ENCODE measurements at regions not wholly inside any gene's neighbourhood (a gene's known extent, or its start where the extent isn't known, plus 50 kb on each side); places are given as distances from the start of the nearest gene placed in this dataset.

- Histone ChIP-seq H2BK5ac (ENCODE audit: low read depth, low read length) (no peak overlapping the region), H2BK120ac (replicated peaks; ENCODE audit: low read depth, low read length) (no peak overlapping the region), H3K27ac (ENCODE audit: low read depth, low read length) (no peak overlapping the region), H3K9ac (replicated peaks in 1 of 4; ENCODE audit: extremely low read depth in 1 of 4, low read depth in 3 of 4, low read length in 3 of 4) (no peak overlapping the region), H2BK15ac (ENCODE audit: low read length) (no peak overlapping the region), H3K56ac (replicated peaks; ENCODE audit: insufficient read length, low read depth, low read length) (no peak overlapping the region), H3K23me2 (ENCODE audit: low read depth, low read length) (no peaks in the 10 kb centered on the region), H4K20me1 (replicated peaks in 1 of 2; ENCODE audit: control insufficient read depth in 1 of 2, insufficient read depth in 2 of 2, low read length in 2 of 2) (no peaks in the 10 kb centered on the region), H3K79me1 (ENCODE audit: low read depth, low read length) (no peaks in the 10 kb centered on the region), H2BK20ac (ENCODE audit: low read length) (no peak overlapping the region), H2AFZ (ENCODE audit: low read length) (no peak overlapping the region; the same call in 1 of the 2 replicates), H3K4me1 (replicated peaks in 1 of 4; ENCODE audit: control insufficient read depth in 3 of 4, insufficient read depth in 4 of 4, low read length in 3 of 4) (no peaks in the 10 kb centered on the region), H3K18ac (ENCODE audit: extremely low read depth, low read length) (no peak overlapping the region), H3K4ac (replicated peaks; ENCODE audit: insufficient read length, low read depth, low read length) (no peak overlapping the region), H2BK12ac (ENCODE audit: low read depth, low read length) (no peak overlapping the region), H2AK5ac (ENCODE audit: low read depth, low read length) (no peak overlapping the region), H4K91ac (replicated peaks; ENCODE audit: insufficient read length, low read length) (no peak overlapping the region), H4K5ac (ENCODE audit: insufficient read length, low read depth, low read length) (no peak overlapping the region), H3K36me3 (ENCODE audit: control insufficient read depth in 2 of 4, insufficient read depth in 4 of 4, low read length in 3 of 4) (no peaks in the 10 kb centered on the region), H3K27me3 (replicated peaks in 1 of 4; ENCODE audit: control insufficient read depth in 3 of 4, extremely low read depth in 1 of 4, insufficient read depth in 3 of 4, low read length in 3 of 4) (no peaks in the 10 kb centered on the region), H3K79me2 (ENCODE audit: control insufficient read depth in 1 of 2, insufficient read depth in 2 of 2, low read length in 2 of 2) (no peaks in the 10 kb centered on the region), H3K9me3 (ENCODE audit: insufficient read depth in 2 of 2, low read depth in 1 of 2, low read length in 1 of 2) (peaks cover 14 to 15% of the 10 kb centered on the region in 2 experiments), H3K23ac (ENCODE audit: insufficient read length) (no peak overlapping the region), H3K4me2 (ENCODE audit: insufficient read depth in 1 of 2, low read depth in 2 of 2, low read length in 2 of 2) (no peak overlapping the region), H4K8ac (ENCODE audit: extremely low read depth, insufficient read depth, low read length) (no peak overlapping the region), H3K4me3 (ENCODE audit: extremely low read depth in 1 of 4, insufficient read depth in 2 of 4, low read depth in 3 of 4, low read length in 4 of 4) (no peak overlapping the region), H3K14ac (ENCODE audit: insufficient read length) (no peak overlapping the region)
- CTCF ChIA-PET (ENCODE audit: partially characterized antibody) = interaction anchor here (0.9 to 1.6 kb wide), 3 partner anchors 154 to 158 kb away, joined by 3 to 5 read pairs (median 3); no protein-coding TSS in a partner anchor
- FAIRE-seq (no peak), DNase-seq (ENCODE audit: low read depth in 1 of 2, low spot score in 2 of 2) (no peak)
- 100% methylated on average over 1 of the region's 1 CpG; no CpG with 5 or more reads in 1 of the 2 experiments for WGBS, 2 experiments (ENCODE audit: extremely low coverage in 1 of 2, insufficient coverage in 1 of 2, insufficient read length in 1 of 2, insufficient replicate concordance in 2 of 2, low coverage in 1 of 2, low lambda C conversion rate in 2 of 2, missing lambda C conversion rate in 1 of 2)
- POLR2A ChIA-PET (ENCODE audit: partially characterized antibody) = no interaction called here
- TF ChIP-seq SP2 (IDR thresholded peaks at IDR 0.05; ENCODE audit: low read length) (no peak), TAF7 (optimal IDR thresholded peaks at IDR 0.05; ENCODE audit: borderline replicate concordance, low read depth, low read length) (no peak), FOSL1 (IDR thresholded peaks at IDR 0.05; ENCODE audit: insufficient read depth, low read depth, low read length) (no peak), EZH2 (IDR thresholded peaks at IDR 0.05; ENCODE audit: low read depth, low read length, severe bottlenecking) (no peak), CREB1 (IDR thresholded peaks at IDR 0.05) (no peak), POU5F1 (IDR thresholded peaks at IDR 0.05; ENCODE audit: low read depth, low read length) (no peak), NRF1 (IDR thresholded peaks at IDR 0.05; ENCODE audit: low read depth, low read length) (no peak), BRCA1 (IDR thresholded peaks at IDR 0.05; ENCODE audit: low read depth, low read length) (no peak), E2F6 (IDR thresholded peaks at IDR 0.05) (no peak), SUZ12 (IDR thresholded peaks at IDR 0.05; ENCODE audit: low read length) (no peak), CTCF (IDR thresholded peaks at IDR 0.05; ENCODE audit: control extremely low read depth in 1 of 3, insufficient read depth in 1 of 3, low read depth in 1 of 3, low read length in 3 of 3) (no peak)
These were observed 52.8 kb upstream of the SLC2A13 start for GRCh38 chr12:40158592-40159111.
